Limb (tissue), 2 donors: ENCODE measurements at regions not wholly inside any gene's neighbourhood (a gene's known extent, or its start where the extent isn't known, plus 50 kb on each side); places are given as distances from the start of the nearest gene placed in this dataset.
"Not testable (repeated sequence)": the region's sequence is repeated elsewhere in the genome, so short reads cannot be mapped to it uniquely, and the experiment has no call there.

Experiments
- DNase-seq, 2 donors: peaks; one replicate each; pipeline ENCODE4 v3.0.0-alpha.2; 2016; ENCODE audit errors: extremely low spot score in 2 of 2

GRCh38 chr10:71081912-71082311 is 130.5 kb upstream of the UNC5B start:
- DNase-seq, result no peak

- DNase-seq, result peak in 1 of 2 donors; percentile 19
Observed at GRCh38 chr10:71082960-71083715, 129.2 kb upstream of the UNC5B start.

- peak in 1 of 2 donors; percentile 23 for DNase-seq
Observed at GRCh38 chr10:71083716-71083975, 128.7 kb upstream of the UNC5B start.

GRCh38 chr10:71084061-71084817 is 128.1 kb upstream of the UNC5B start:
- DNase-seq, result peak in 1 of 2 donors; percentile 17

GRCh38 chr10:71084818-71085126 is 127.6 kb upstream of the UNC5B start:
- DNase-seq, result peak in 1 of 2 donors; percentile 13

GRCh38 chr10:71085689-71086438 is 126.5 kb upstream of the UNC5B start:
- DNase-seq, result peak in 1 of 2 donors; percentile 20

- DNase-seq, result no peak
Observed at GRCh38 chr10:71086439-71087080, 125.8 kb upstream of the UNC5B start.

GRCh38 chr10:71087622-71088021 is 124.7 kb upstream of the UNC5B start:
- DNase-seq, result peak in 1 of 2 donors; percentile 26

- DNase-seq, result peak in 1 of 2 donors; percentile 36
Observed at GRCh38 chr10:71088054-71088453, 124.3 kb upstream of the UNC5B start.

- DNase-seq, result not testable (repeated sequence)
Observed at GRCh38 chr10:71088578-71088977, 123.8 kb upstream of the UNC5B start.

GRCh38 chr10:71089162-71089561 is 123.2 kb upstream of the UNC5B start:
- no peak for DNase-seq

- no peak for DNase-seq
Observed at GRCh38 chr10:71090330-71090729, 122.0 kb upstream of the UNC5B start.

- DNase-seq, result no peak
Observed at GRCh38 chr10:71090801-71091200, 121.6 kb upstream of the UNC5B start.

GRCh38 chr10:71092812-71093401 is 119.5 kb upstream of the UNC5B start:
- DNase-seq, result no peak

GRCh38 chr10:71093531-71093930 is 118.8 kb upstream of the UNC5B start:
- no peak for DNase-seq

- no peak for DNase-seq
Observed at GRCh38 chr10:71094712-71095390, 117.5 kb upstream of the UNC5B start.

- DNase-seq, result no peak
Observed at GRCh38 chr10:71099731-71100361, 112.5 kb upstream of the UNC5B start.

GRCh38 chr10:71103961-71104360 is 108.4 kb upstream of the UNC5B start:
- no peak for DNase-seq

- DNase-seq, result not testable (repeated sequence)
Observed at GRCh38 chr10:71106151-71106550, 106.2 kb upstream of the UNC5B start.

GRCh38 chr10:71107117-71107516 is 105.3 kb upstream of the UNC5B start:
- not testable (repeated sequence) for DNase-seq
